ENCODE measurements at regions not wholly inside any gene's neighbourhood (a gene's known extent, or its start where the extent isn't known, plus 50 kb on each side); places are given as distances from the start of the nearest gene placed in this dataset.

- H3K9me3 Mint-ChIP-seq, result no peaks in the 10 kb centered on the region
- no peak for TF ChIP-seq CTCF (IDR thresholded peaks at IDR 0.05; ENCODE audit: unreplicated experiment)
- H3K27me3 Mint-ChIP-seq (ENCODE audit: low read depth), result no peaks in the 10 kb centered on the region
- no peak for DNase-seq (ENCODE audit: low spot score in 2 of 2, unreplicated experiment in 2 of 2)
- H3K4me3 Mint-ChIP-seq, result no peak overlapping the region
- H3K4me1 Mint-ChIP-seq, result no peaks in the 10 kb centered on the region
- H3K27ac Mint-ChIP-seq, result no peak overlapping the region
- H3K36me3 Mint-ChIP-seq, result no peaks in the 10 kb centered on the region
Measured at GRCh38 chr5:84650429-84650828, 265.7 kb upstream of the EDIL3 start.

- no peaks in the 10 kb centered on the region for H3K27me3 Mint-ChIP-seq (ENCODE audit: low read depth)
- no peak overlapping the region for H3K27ac Mint-ChIP-seq
- no peaks in the 10 kb centered on the region for H3K9me3 Mint-ChIP-seq
- H3K4me3 Mint-ChIP-seq, result no peak overlapping the region
- H3K36me3 Mint-ChIP-seq, result no peaks in the 10 kb centered on the region
- TF ChIP-seq CTCF (IDR thresholded peaks at IDR 0.05; ENCODE audit: unreplicated experiment), result no peak
- peaks cover 4% of the 10 kb centered on the region for H3K4me1 Mint-ChIP-seq
- no peak for DNase-seq (ENCODE audit: low spot score in 2 of 2, unreplicated experiment in 2 of 2)
Measured at GRCh38 chr5:84647581-84647980, 262.9 kb upstream of the EDIL3 start.

- peaks cover 9% of the 10 kb centered on the region for H3K4me1 Mint-ChIP-seq
- no peaks in the 10 kb centered on the region for H3K36me3 Mint-ChIP-seq
- no peak overlapping the region for H3K4me3 Mint-ChIP-seq
- no peak for TF ChIP-seq CTCF (IDR thresholded peaks at IDR 0.05; ENCODE audit: unreplicated experiment)
- no peak overlapping the region for H3K27ac Mint-ChIP-seq
- no peak for DNase-seq (ENCODE audit: low spot score in 2 of 2, unreplicated experiment in 2 of 2)
- H3K9me3 Mint-ChIP-seq, result no peaks in the 10 kb centered on the region
- H3K27me3 Mint-ChIP-seq (ENCODE audit: low read depth), result no peaks in the 10 kb centered on the region
Measured at GRCh38 chr5:84642795-84643194, 258.1 kb upstream of the EDIL3 start.

GRCh38 chr5:84642324-84642723, 257.6 kb upstream of the EDIL3 start:
- Mint-ChIP-seq H3K9me3 (no peaks in the 10 kb centered on the region), H3K4me1 (peaks cover 9% of the 10 kb centered on the region), H3K27me3 (ENCODE audit: low read depth) (no peaks in the 10 kb centered on the region), H3K4me3 (no peak overlapping the region), H3K27ac (no peak overlapping the region), H3K36me3 (no peaks in the 10 kb centered on the region)
- DNase-seq (ENCODE audit: low spot score in 2 of 2, unreplicated experiment in 2 of 2), result no peak
- no peak for TF ChIP-seq CTCF (IDR thresholded peaks at IDR 0.05; ENCODE audit: unreplicated experiment)

GRCh38 chr5:84637662-84638375, 253.1 kb upstream of the EDIL3 start:
- peaks cover 7% of the 10 kb centered on the region for H3K4me1 Mint-ChIP-seq
- no peak overlapping the region for H3K27ac Mint-ChIP-seq
- H3K9me3 Mint-ChIP-seq, result no peaks in the 10 kb centered on the region
- H3K4me3 Mint-ChIP-seq, result no peak overlapping the region
- DNase-seq (ENCODE audit: low spot score in 2 of 2, unreplicated experiment in 2 of 2), result no peak
- no peaks in the 10 kb centered on the region for H3K27me3 Mint-ChIP-seq (ENCODE audit: low read depth)
- H3K36me3 Mint-ChIP-seq, result no peaks in the 10 kb centered on the region
- TF ChIP-seq CTCF (IDR thresholded peaks at IDR 0.05; ENCODE audit: unreplicated experiment), result no peak
